ENCODE measurements at regions not wholly inside any gene's neighbourhood (a gene's known extent, or its start where the extent isn't known, plus 50 kb on each side); places are given as distances from the start of the nearest gene placed in this dataset.

DNA sequence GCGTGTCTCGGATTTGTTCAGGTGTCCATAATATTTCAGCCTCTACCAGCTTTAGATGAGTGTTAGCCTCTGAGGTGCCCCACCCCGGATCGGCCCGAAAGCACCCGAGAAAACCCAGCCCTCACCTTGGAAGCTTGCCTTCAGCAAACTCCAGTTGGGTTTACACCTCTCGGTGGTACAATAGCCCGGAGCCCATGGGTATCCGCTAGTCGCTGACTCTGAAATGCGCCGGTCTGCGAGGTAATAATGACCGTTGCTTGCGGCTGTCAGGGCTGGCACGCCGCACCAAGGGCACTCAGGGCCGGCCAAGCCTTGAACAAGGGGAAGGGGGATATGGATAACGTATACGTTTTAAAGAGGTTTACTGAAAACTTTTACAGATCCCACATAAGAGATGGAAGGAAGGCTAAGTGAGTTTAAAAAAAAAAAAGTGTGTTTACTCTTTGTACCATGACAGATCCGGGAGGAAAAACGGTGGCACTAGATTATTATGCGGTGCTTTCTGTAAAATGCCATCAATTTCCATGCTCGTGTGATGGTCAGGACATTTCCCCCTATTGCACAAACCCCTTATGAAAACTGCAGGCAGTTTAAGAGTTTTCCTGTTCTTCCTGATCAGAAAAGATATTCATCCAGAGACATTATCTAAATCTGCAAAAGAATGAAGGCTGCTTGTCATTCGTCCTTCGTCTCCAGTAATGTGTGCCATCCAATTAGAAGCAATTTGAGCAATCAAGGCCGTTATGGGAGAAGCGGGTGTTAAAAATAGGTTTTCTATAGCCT, 124.2 kb downstream of the TMEM161B start:
- no peak for DNase-seq

- DNase-seq, result no peak
Measured at GRCh38 chr5:88143693-88144218, 124.9 kb downstream of the TMEM161B start.

GRCh38 chr5:88142886-88143692, 125.6 kb downstream of the TMEM161B start:
- DNase-seq, result no peak

- no peak for DNase-seq
Measured at GRCh38 chr5:88142636-88142885, 126.1 kb downstream of the TMEM161B start.

DNA sequence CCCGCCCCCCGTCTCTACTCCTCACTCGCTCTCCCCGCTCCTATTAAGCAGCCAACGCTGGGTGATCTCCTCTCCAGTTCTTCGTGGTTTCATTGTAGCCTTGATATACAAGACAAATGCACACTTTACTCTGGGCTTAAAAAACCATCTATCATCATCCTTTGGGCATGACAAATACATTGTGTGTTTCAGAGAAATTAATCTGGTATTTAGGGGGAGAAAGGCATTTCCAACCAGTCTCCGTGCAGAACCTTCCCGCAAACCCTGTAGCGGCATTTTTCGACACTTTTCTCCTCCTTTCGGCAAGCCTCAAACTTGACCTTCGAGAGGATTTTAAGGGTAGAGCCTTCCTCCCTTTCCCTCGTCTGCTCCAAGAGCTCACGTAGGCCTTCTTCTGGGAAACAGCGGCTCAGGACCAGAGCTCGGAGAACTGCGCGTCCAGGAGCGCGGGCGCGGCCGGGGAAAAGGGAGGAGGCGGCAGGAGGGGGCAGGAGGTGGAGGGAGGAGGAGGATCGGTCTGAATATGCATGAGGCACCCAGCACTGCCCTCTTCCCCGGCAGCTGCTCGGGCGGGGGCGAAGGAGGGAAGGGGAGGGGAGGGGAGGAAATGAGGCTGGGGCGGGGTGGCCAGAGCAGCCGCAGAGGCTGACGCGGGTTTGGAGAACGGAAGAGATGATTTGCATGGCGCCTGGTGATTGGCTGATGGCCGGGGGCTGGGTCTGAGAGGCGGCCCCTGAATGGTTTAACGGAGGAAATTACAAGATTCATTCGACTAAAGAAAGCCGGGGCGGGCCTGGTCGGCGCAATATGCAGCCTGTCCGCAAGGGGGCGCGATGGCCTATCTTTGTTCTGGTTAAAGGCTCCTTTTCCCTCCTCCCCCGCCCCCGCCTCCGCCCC, 127.5 kb downstream of the TMEM161B start:
- DNase-seq, result peak; percentile 86

- DNase-seq, result no peak
Measured at GRCh38 chr5:88140396-88140855, 128.2 kb downstream of the TMEM161B start.

- DNase-seq, result no peak
Measured at GRCh38 chr5:88130211-88130815, 138.3 kb downstream of the TMEM161B start.

DNA sequence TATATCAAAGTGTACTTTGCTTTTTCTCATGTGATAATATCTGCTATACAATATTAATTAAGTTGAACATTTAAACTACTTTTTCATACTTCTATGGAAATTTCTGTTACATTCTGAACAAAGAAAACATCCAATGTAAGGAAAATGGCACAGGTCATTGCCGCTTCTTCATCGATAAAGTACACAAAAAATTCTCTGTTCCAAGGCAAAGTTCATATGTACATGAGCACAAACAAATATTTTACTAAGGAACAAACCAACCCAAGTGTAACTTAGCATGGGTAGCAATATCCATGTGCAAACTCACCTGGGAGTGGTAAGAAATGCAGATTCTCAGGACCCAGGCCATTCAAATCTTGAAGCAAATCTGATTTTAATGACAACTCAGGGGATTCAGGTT, 139.8 kb downstream of the TMEM161B start:
- no peak for DNase-seq

DNA sequence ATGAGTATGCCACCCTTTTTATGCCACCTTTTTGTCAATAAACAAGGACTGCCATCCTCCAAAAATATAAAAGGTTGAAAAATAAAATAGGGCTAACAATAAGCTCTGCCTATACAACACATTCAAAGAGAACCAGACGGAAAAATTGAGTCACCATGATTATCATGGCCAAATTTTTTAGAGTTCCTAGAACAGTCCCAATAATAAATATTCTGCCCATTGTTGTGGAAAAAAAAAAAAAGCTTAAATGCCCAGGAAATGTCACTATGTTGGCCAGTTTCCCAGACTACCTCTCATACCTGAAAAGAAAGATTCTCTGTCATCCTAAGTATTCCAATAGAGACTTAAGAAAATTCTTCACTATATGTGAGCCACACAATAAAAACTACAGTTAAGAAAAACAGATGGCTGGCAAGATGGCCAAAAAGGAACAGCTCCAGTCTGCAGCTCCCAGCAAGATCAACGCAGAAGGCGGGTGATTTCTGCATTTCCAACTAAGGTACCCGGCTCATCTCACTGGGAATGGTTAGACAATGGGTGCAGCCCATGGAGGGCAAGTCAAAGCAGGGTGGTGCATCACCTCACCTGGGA, 149.0 kb downstream of the TMEM161B start:
- no peak for DNase-seq

- no peak for DNase-seq
Measured at GRCh38 chr5:88118179-88118578, 150.5 kb downstream of the TMEM161B start.

DNA sequence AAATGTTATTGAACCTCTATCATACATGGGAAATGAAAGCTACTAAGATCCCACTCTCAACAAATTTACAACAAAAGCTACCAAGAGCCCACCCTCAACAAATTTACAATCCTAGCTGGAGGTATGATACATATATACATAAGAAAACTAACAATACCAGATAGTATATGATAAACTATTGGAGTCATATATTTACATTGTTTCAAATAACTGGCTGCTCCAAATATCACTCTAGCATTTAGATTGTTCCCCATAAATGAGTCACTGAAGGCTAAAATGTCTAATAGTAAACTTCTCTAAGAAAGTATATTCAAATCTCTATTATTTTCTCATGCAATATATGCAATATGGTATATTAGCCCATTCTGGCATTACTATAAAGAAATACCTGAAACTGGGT, 151.1 kb downstream of the TMEM161B start:
- DNase-seq, result no peak

- DNase-seq, result no peak
Measured at GRCh38 chr5:88116396-88116795, 152.2 kb downstream of the TMEM161B start.

DNA sequence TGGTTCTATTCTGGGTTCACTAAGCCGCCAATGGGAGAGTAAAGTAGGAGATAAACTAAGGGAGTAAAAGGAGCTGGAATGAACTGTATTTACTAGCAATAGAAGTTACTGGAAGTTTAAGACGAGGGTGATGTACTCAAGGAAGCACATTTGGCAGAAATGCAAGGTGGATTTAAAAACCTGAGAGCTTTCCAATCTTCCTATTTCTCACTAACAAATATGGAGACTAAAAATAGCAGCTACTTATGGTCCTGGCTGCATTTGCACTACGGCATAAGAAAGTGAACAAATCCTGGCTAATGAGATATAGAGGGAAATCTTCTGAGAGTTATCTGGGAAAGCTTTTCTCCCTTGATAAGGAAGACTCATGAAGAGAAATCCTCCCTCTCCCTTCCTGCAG, 153.4 kb downstream of the TMEM161B start:
- DNase-seq, result no peak

DNA sequence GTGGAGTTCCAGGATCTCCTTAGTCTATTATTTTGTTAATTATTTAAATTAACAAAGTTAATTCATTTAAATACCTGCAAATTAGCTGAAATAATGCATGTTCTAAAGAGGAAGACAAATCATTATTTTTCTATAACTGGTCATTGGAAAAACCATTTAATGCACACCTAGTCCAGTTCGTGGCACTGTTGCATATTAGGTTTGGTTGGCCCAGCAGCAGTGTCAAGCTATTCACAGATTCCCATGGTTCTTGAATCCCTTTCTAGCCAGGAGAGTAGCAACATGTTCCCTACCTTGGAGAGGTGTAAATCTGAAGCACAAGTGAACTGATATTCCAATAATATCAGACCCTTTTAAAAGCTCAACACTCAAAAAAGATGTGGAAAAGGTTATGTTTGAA, 155.2 kb downstream of the TMEM161B start:
- no peak for DNase-seq

GRCh38 chr5:88109818-88110217, 158.8 kb downstream of the TMEM161B start:
- no peak for DNase-seq

GRCh38 chr5:88108490-88109279, 160.0 kb downstream of the TMEM161B start:
- DNase-seq, result no peak

DNA sequence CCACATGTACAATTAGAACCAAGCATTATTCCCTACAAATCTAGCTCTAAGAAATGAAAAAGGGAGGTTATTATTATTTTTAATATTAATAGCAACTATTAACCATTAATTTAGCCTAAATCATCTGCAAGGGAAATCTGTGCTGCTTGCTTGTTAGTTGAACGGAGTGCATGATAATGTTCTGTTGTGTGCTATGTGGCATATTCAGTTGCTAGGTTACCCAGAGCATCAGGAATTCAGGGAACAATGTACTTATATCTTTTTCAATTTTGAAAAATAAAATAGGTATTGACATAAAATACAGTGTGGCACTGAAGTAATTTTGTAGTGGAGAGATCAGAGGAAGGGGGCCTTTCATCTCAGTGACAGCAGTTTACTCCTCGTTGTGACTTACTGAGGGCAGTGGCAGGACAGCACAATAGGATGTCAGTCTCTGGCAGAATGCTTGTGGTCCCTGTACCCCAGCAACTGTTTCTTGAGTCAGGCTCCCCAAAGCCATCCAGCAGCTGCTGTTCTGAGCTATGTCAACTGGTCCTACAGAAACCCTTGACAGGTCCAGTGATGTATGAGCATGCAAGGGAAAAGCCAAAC, 173.6 kb downstream of the TMEM161B start:
- DNase-seq, result no peak

- DNase-seq, result no peak
Measured at GRCh38 chr5:88094403-88094802, 174.2 kb downstream of the TMEM161B start.

DNA sequence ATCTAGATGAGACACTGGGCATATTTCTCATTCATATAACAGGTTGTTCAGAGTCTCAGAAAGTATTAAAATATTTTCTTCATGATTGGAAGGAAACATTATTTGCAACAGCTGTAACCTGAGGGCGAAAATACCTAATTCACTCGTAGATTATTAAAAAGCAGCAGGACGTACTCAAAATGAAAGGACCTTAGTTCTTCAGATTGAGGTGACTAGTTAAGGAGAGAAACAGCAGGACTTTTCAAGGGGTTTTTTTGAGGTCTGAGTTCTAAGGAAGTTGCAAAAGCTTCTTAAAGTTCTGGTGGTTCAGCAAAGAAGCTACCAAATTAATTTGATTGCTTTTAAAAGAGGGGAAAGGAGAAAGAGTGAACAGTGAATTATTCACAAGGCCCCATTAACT, 174.9 kb downstream of the TMEM161B start:
- no peak for DNase-seq

DNA sequence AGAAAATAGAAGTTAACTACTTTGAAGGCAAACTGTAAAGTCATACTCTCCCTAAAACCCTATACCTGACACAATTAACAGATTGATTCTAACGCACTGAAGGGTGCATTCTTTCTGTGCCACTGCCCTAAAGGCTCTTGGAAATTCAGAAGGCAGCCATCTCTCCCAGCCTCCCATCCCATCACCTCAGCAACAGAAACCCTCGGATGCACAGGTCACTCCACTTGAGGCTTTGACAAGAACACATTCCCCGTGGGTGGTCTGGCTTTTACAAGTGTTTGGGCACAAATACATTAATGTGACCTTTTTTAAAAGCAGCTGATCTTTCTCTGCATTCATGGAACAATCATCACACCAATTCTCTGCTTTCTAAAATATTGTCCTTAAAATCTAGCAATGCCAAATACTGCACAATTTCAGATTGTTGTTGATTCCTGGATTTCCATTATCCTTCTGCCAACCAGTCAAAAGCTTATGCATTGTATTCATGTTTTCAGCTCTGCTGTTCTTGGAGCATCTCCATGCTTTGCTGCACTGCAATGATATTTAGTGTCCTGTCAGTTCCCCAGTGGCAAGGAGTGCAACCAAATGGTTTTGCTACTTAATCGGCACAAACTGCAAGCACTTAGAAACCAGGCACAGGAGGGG, 175.6 kb downstream of the TMEM161B start:
- no peak for DNase-seq

DNA sequence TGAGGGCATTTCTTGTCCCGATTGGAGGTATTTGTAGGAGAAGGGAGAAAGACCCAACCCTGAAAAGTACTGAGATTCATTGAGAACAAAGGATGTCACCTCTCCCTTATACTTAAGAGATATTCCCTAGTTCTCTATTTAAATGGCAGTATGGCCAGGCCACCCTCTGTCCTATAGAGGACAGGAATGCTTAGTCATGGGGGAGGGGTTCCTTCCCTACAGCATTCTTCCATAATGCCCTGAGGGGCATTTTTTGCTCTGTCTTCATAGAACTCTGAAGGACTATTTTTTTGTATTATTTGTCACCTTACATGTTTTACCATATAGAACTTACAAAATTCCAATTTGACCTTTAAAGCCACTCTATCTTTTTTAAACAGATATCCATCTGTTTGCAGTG, 176.3 kb downstream of the TMEM161B start:
- no peak for DNase-seq

Measured in SIG-M5 (cell line).